Spleen (tissue), 7 donors: ENCODE measurements at regions not wholly inside any gene's neighbourhood (a gene's known extent, or its start where the extent isn't known, plus 50 kb on each side); places are given as distances from the start of the nearest gene placed in this dataset.

ENCODE experiments used
- CTCF ChIP-seq, 11 experiments: fragments of 200-600 bp in 7 of 11; fragments of 450-650 bp in 4 of 11; sonication (generic) in 4 of 11; IDR thresholded peaks in 8 of 11; conservative IDR thresholded peaks in 3 of 11; 1 replicate in 7 of 11; 2 replicates in 4 of 11; pipeline versions ENCODE4 v1.4.0 to v1.8.0; 2016 to 2021; ENCODE audit warnings: antibody characterized with exemption in 11 of 11, inconsistent platforms in 4 of 11, mild to moderate bottlenecking in 1 of 11
- POLR2A ChIP-seq, 3 donors: fragments of 450-650 bp; IDR thresholded peaks; one replicate each; pipeline ENCODE4 v1.5.1; 2017; ENCODE audit warnings: antibody characterized with exemption in 3 of 3, mild to moderate bottlenecking in 1 of 3
- POLR2AphosphoS5 ChIP-seq, 3 donors: sonication (generic); formaldehyde crosslinking; IDR thresholded peaks; one replicate each; pipeline ENCODE4 v1.5.1; 2017; ENCODE audit warnings: antibody characterized with exemption in 3 of 3
- donor health status: DM: no; HTN: no; CAD: no; lungs with moderate emphysema.
- donor health status: DM: no; HTN: no; CAD: no.
- donor health status: DM: no; HTN: no; CAD: no.

GRCh38 chr1:73144311-73144710 is 862.0 kb upstream of the NEGR1 start:
- TF ChIP-seq CTCF (IDR thresholded peaks at IDR 0.05 in 8 of 11, conservative IDR thresholded peaks at IDR 0.05 in 3 of 11) (no peak), POLR2A (IDR thresholded peaks at IDR 0.05) (no peak), POLR2AphosphoS5 (IDR thresholded peaks at IDR 0.05) (no peak)
